GM12891 (cell line): ENCODE measurements at regions not wholly inside any gene's neighbourhood (a gene's known extent, or its start where the extent isn't known, plus 50 kb on each side); places are given as distances from the start of the nearest gene placed in this dataset.

Source experiments
- PAX5 ChIP-seq: IDR thresholded peaks from 2 replicates; pipeline ENCODE4 v1.6.1; 2011; ENCODE audit warnings: low read length, moderate library complexity, mild to moderate bottlenecking; ENCODE audit not compliant: insufficient read depth, severe bottlenecking
- POLR2A ChIP-seq: IDR thresholded peaks from 2 replicates; pipeline ENCODE4 v1.6.1; 2011; ENCODE audit warnings: low read depth, low read length, control low read depth
- POLR2AphosphoS5 ChIP-seq: IDR thresholded peaks from 2 replicates; pipeline ENCODE4 v1.6.1; 2011; ENCODE audit warnings: low read depth, low read length, control low read depth
- POU2F2 ChIP-seq: IDR thresholded peaks from 2 replicates; pipeline ENCODE4 v1.6.1; 2011; ENCODE audit warnings: low read depth, mild to moderate bottlenecking, control low read depth, low read length, moderate library complexity
- TAF1 ChIP-seq: IDR thresholded peaks from 2 replicates; pipeline ENCODE4 v1.6.1; 2011; ENCODE audit warnings: low read depth, low read length, control low read depth

DNA sequence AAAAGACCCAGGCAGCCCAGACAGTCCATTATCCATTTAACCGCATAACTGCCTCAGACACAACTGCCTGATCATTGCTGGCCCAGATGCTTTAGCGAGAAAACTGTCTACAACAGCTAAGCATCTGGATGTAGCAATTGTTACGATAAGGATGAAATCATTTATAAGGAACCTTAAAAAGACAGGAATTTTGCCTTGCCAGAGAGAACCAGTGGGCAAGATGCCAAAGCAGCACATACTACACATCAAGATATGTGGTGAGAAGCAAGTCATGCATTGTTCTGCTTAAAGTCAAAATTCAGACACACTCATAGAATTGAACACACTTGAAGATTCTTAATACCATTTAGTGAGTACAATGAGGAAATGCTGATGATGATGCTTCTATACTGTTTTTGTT lies 1525.3 kb downstream of the CDH8 start:
- TF ChIP-seq POLR2A (no peak), TAF1 (no peak), POLR2AphosphoS5 (no peak), PAX5 (no peak), POU2F2 (no peak)
